CD14-positive monocyte (primary cell): ENCODE measurements at regions not wholly inside any gene's neighbourhood (a gene's known extent, or its start where the extent isn't known, plus 50 kb on each side); places are given as distances from the start of the nearest gene placed in this dataset.

Experiments used
- DNase-seq, 3 donors: peaks; one replicate each; pipeline ENCODE4 v3.0.0-alpha.2; 2011 to 2022
- H2AFZ ChIP-seq: 2 replicates; pipeline ENCODE4 v1.6.0; 2012; ENCODE audit warnings: mild to moderate bottlenecking, low read depth, low read length, inconsistent platforms; ENCODE audit not compliant: insufficient read depth, poor library complexity, severe bottlenecking
- H3K27ac ChIP-seq, 2 donors: 1 replicate in 1 of 2; 2 replicates in 1 of 2; pipeline ENCODE4 v1.5.1; 2012 to 2013; ENCODE audit warnings: low read length in 2 of 2, control low read depth in 1 of 2, inconsistent platforms in 1 of 2, low read depth in 1 of 2, mild to moderate bottlenecking in 1 of 2
- H3K27me3 ChIP-seq, 2 donors: one replicate each; pipeline versions ENCODE4 v1.6.0 to v1.6.1; 2011 to 2013; ENCODE audit warnings: low read length in 2 of 2; ENCODE audit not compliant: control insufficient read depth in 2 of 2, insufficient read depth in 2 of 2
- H3K36me3 ChIP-seq, 2 donors: replicated peaks in 1 of 2; 1 replicate in 1 of 2; 2 replicates in 1 of 2; pipeline versions ENCODE4 v1.5.1 to v1.6.1; 2012 to 2013; ENCODE audit warnings: low read length in 2 of 2, control low read depth in 1 of 2, inconsistent platforms in 1 of 2, mild to moderate bottlenecking in 1 of 2; ENCODE audit not compliant: insufficient read depth in 2 of 2, control insufficient read depth in 1 of 2
- H3K4me1 ChIP-seq, 2 donors: 1 replicate in 1 of 2; 2 replicates in 1 of 2; pipeline versions ENCODE4 v1.5.1 to v1.6.1; 2012 to 2013; ENCODE audit warnings: low read length in 2 of 2, control low read depth in 1 of 2, inconsistent platforms in 1 of 2, mild to moderate bottlenecking in 1 of 2, moderate library complexity in 1 of 2; ENCODE audit not compliant: insufficient read depth in 2 of 2, control insufficient read depth in 1 of 2
- H3K4me2 ChIP-seq: replicated peaks from 2 replicates; pipeline ENCODE3; 2012; ENCODE audit warnings: low read length, moderate library complexity, mild to moderate bottlenecking; ENCODE audit not compliant: poor library complexity, severe bottlenecking; ENCODE audit errors: extremely low read depth
- H3K4me3 ChIP-seq, 3 experiments: fragments of 200-600 bp in 1 of 3; sonication (generic) in 1 of 3; replicated peaks in 1 of 3; 1 replicate in 2 of 3; 2 replicates in 1 of 3; pipeline ENCODE4 v1.5.1; 2011 to 2013; ENCODE audit warnings: low read length in 3 of 3, mild to moderate bottlenecking in 3 of 3, control low read depth in 2 of 3, low read depth in 2 of 3, inconsistent platforms in 1 of 3, moderate library complexity in 1 of 3
- H3K79me2 ChIP-seq: 2 replicates; pipeline ENCODE4 v1.6.0; 2012; ENCODE audit warnings: mild to moderate bottlenecking, control low read depth, inconsistent platforms, low read length, moderate library complexity; ENCODE audit not compliant: insufficient read depth
- H3K9ac ChIP-seq: 2 replicates; pipeline ENCODE4 v1.6.0; 2017; ENCODE audit warnings: low read length, mild to moderate bottlenecking; ENCODE audit not compliant: insufficient read depth, poor library complexity, severe bottlenecking
- H3K9me3 ChIP-seq, 2 donors: replicated peaks in 1 of 2; 1 replicate in 1 of 2; 2 replicates in 1 of 2; pipeline versions ENCODE4 v1.5.1 to v1.6.1; 2012 to 2013; ENCODE audit warnings: low read length in 2 of 2, control low read depth in 1 of 2; ENCODE audit not compliant: control insufficient read depth in 1 of 2, insufficient read depth in 1 of 2
- H4K20me1 ChIP-seq: 2 replicates; pipeline ENCODE4 v1.6.0; 2012; ENCODE audit warnings: mild to moderate bottlenecking, low read length, control low read depth, moderate library complexity; ENCODE audit not compliant: insufficient read depth
- H3K27ac Mint-ChIP-seq, 7 donors: one replicate each; pipeline ENCODE4 v1.8.0; 2020; ENCODE audit warnings: mild to moderate bottlenecking in 7 of 7, mixed read lengths in 7 of 7, moderate library complexity in 6 of 7, inconsistent platforms in 2 of 7
- H3K27me3 Mint-ChIP-seq, 3 donors: one replicate each; pipeline ENCODE4 v1.8.0; 2021 to 2022; ENCODE audit warnings: low read depth in 3 of 3, mild to moderate bottlenecking in 3 of 3, mixed read lengths in 3 of 3, moderate library complexity in 3 of 3, inconsistent platforms in 1 of 3
- H3K36me3 Mint-ChIP-seq, 2 donors: one replicate each; pipeline ENCODE4 v1.8.0; 2020; ENCODE audit warnings: mixed read lengths in 2 of 2, inconsistent platforms in 1 of 2, mild to moderate bottlenecking in 1 of 2
- H3K4me1 Mint-ChIP-seq: one replicate; pipeline ENCODE4 v1.8.0; 2020; ENCODE audit warnings: mild to moderate bottlenecking, mixed read lengths
- H3K4me3 Mint-ChIP-seq, 2 donors: one replicate each; pipeline ENCODE4 v1.8.0; 2020; ENCODE audit warnings: mild to moderate bottlenecking in 2 of 2, mixed read lengths in 2 of 2, moderate library complexity in 1 of 2
- H3K9me3 Mint-ChIP-seq, 7 donors: one replicate each; pipeline ENCODE4 v1.8.0; 2020 to 2022; ENCODE audit warnings: mixed read lengths in 7 of 7, mild to moderate bottlenecking in 6 of 7, moderate library complexity in 6 of 7, inconsistent platforms in 2 of 7
- CTCF ChIP-seq: fragments of 200-600 bp; IDR thresholded peaks from one replicate; pipeline ENCODE4 v1.8.0; 2022; ENCODE audit warnings: antibody characterized with exemption, mild to moderate bottlenecking
- WGBS: methylation state at CpG from one replicate; pipeline ENCODE4 v1.1.5; 2013; ENCODE audit warnings: missing lambda C conversion rate; ENCODE audit not compliant: insufficient coverage; 5-methylcytosine and 5-hydroxymethylcytosine counted together
- intact Hi-C, 2 donors: fragments of 100-400 bp; cut with micrococcal nuclease; formaldehyde crosslinking; loops; one replicate each; pipeline versions ENCODE4 v1.15.0 to v1.15.1; 2023

GRCh38 chr2:16103614-16104314 is 163.4 kb downstream of the MYCN start:
- H3K4me3 ChIP-seq = no peak overlapping the region
- H3K27me3 ChIP-seq = no peaks in the 10 kb centered on the region
- no peaks in the 10 kb centered on the region for H3K4me1 ChIP-seq
- H3K36me3 ChIP-seq = no peaks in the 10 kb centered on the region
- WGBS = 95% methylated on average over 3 of the region's 12 CpGs
- no peak overlapping the region for H3K9ac ChIP-seq
- Mint-ChIP-seq H3K27ac (no peak overlapping the region), H3K36me3 (no peaks in the 10 kb centered on the region), H3K27me3 (peaks cover 1 to 2% (median 2%) of the 10 kb centered on the region in 3 donors), H3K4me1 (no peaks in the 10 kb centered on the region), H3K9me3 (peaks cover 0 to 1% (median 0%) of the 10 kb centered on the region in 7 donors), H3K4me3 (no peak overlapping the region)
- intact Hi-C loops = no loop called here
- DNase-seq = no peak
- no peak overlapping the region for H3K4me2 ChIP-seq
- H2AFZ ChIP-seq = no peak overlapping the region
- H4K20me1 ChIP-seq = no peaks in the 10 kb centered on the region
- H3K9me3 ChIP-seq = no peaks in the 10 kb centered on the region
- H3K79me2 ChIP-seq = no peaks in the 10 kb centered on the region
- no peak overlapping the region for H3K27ac ChIP-seq
- no peak for TF ChIP-seq CTCF

- no peak overlapping the region for H3K27ac ChIP-seq
- no peak overlapping the region for H3K9ac ChIP-seq
- WGBS = 88% methylated on average over 13 of the region's 16 CpGs
- no peak overlapping the region for H3K27ac Mint-ChIP-seq
- no peaks in the 10 kb centered on the region for H3K79me2 ChIP-seq
- no peak overlapping the region for H3K4me2 ChIP-seq
- no peaks in the 10 kb centered on the region for H4K20me1 ChIP-seq
- DNase-seq = no peak
- peaks cover 1 to 2% (median 2%) of the 10 kb centered on the region in 3 donors for H3K27me3 Mint-ChIP-seq
- H3K4me1 ChIP-seq = no peaks in the 10 kb centered on the region
- no peak for TF ChIP-seq CTCF
- no peaks in the 10 kb centered on the region for H3K36me3 Mint-ChIP-seq
- no peak overlapping the region for H2AFZ ChIP-seq
- H3K4me1 Mint-ChIP-seq = no peaks in the 10 kb centered on the region
- H3K9me3 Mint-ChIP-seq = peaks cover 0 to 1% (median 0%) of the 10 kb centered on the region in 7 donors
- intact Hi-C loops = no loop called here
- no peak overlapping the region for H3K4me3 ChIP-seq
- H3K9me3 ChIP-seq = no peaks in the 10 kb centered on the region
- no peaks in the 10 kb centered on the region for H3K27me3 ChIP-seq
- H3K36me3 ChIP-seq = no peaks in the 10 kb centered on the region
- H3K4me3 Mint-ChIP-seq = no peak overlapping the region
Observed at GRCh38 chr2:16102976-16103380, 162.6 kb downstream of the MYCN start.
